Endothelial cell of umbilical vein (primary cell): ENCODE measurements at regions not wholly inside any gene's neighbourhood (a gene's known extent, or its start where the extent isn't known, plus 50 kb on each side); places are given as distances from the start of the nearest gene placed in this dataset.

Experiments
- CTCF ChIP-seq, 2 donors: IDR thresholded peaks; 1 replicate in 1 of 2; 2 replicates in 1 of 2; pipeline ENCODE4 v1.5.1; 2011; ENCODE audit warnings: low read length in 2 of 2, mild to moderate bottlenecking in 2 of 2, moderate library complexity in 2 of 2, control low read depth in 1 of 2, inconsistent platforms in 1 of 2, low read depth in 1 of 2; ENCODE audit not compliant: insufficient read depth in 1 of 2; ENCODE audit errors: extremely low read depth in 1 of 2
- GATA2 ChIP-seq: IDR thresholded peaks from 2 replicates; pipeline ENCODE4 v1.7.0; 2011; ENCODE audit warnings: low read depth, mild to moderate bottlenecking, moderate library complexity, mixed read lengths, low read length; ENCODE audit not compliant: insufficient read length, insufficient read depth
- POLR2A ChIP-seq: IDR thresholded peaks from 2 replicates; pipeline ENCODE4 v1.6.1; 2012; ENCODE audit warnings: low read depth, mild to moderate bottlenecking, control low read depth, low read length

- TF ChIP-seq CTCF (IDR thresholded peaks at IDR 0.05; ENCODE audit: extremely low read depth in 1 of 2, insufficient read depth in 1 of 2, low read depth in 1 of 2, low read length in 2 of 2) (no peak), POLR2A (no peak), GATA2 (no peak)
Observed at GRCh38 chr6:145534989-145535388, 200.3 kb downstream of the EPM2A start.
